Inflammatory macrophage treated with lipopolysaccharide for 4 hours (primary cell): ENCODE measurements at regions not wholly inside any gene's neighbourhood (a gene's known extent, or its start where the extent isn't known, plus 50 kb on each side); places are given as distances from the start of the nearest gene placed in this dataset.
A peak's percentile ranks its signal among the peaks of the same experiment; 100 is the strongest.
"Not testable (repeated sequence)": the region's sequence is repeated elsewhere in the genome, so short reads cannot be mapped to it uniquely, and the experiment has no call there.

ENCODE experiments used
- DNase-seq: peaks from one replicate; pipeline ENCODE4 v3.0.0-alpha.2; 2020

DNA sequence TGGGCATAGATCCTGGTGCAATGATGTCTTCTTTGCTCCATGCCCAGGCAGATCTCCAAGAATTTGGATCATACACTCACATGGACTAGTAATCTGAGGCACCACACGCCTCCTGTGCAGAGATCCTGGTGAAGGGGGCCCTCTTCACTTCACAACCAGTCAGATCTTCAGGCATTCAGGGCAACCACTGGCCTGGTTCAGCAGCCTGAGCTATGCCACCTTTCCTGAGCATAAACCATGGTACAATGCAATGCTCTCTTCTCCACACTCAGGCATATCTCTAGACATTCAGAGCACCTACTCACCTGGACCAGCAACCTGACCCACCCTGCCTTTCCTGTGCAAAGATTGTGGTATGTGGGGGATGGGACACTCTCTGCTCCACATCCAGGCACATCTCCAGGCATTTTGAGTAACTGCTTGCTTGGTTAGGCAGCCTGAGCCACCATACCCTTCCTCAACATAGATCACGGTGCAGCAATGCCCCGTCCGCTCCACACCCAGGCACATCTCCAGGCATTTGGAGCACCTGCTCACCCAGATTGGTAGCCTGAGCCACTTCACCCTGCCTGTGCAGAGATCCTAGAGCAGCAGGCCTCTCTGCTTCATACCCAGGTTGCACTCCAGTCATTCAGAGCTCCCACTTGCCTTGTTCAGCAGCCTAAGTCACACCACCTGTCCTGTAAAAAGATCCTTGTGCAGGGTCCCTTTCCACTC is 532.2 kb upstream of the STEAP1 start:
- no peak for DNase-seq

DNA sequence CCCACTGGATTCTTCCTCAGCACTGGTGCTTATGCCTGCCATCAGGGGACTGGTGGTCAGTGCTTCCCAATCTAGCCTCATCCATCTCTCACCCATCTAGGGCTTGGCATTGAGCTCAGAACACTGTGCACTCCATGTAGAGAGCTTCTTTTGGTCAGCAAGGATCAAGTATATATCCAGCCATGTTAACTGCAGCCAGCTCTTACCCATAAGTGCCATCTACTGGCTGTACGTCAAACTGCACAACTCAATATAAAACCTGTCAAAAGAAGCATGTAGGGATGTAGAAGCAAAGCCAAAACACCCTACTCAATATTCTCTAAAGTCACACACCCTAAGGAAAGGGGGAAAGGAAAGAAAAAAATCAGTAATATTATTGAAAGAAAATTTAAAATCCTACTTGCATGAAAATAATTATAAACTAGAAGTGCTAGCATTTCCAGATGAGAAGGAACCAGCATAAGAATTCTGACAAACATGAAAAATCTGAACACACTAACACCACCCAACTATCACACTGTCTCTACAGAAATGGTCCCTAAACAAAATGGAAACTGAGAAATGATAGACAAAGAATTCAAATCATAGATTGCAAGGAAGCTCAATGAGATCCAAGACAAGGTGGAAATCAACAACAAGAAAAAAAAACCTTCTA is 531.1 kb upstream of the STEAP1 start:
- DNase-seq = peak; percentile 26

DNA sequence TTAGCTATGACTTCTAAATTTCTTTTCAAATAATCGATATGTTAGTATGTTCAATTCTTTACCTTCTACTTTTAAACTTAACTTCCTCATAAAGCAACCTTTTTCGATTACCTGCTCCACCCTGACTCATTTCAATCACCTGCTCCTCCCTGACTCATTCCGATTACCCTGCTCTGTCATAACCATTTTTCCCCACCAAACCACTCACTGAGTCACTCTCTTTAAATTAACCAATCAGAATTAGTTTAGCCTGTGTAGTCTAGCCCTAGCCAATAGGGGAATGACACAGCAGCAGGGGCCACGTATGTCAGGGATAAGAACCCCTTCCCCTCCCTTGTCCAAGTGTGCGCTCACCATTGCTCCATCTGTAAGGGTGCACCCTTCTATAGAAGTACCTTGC is 530.1 kb upstream of the STEAP1 start:
- not testable (repeated sequence) for DNase-seq

DNA sequence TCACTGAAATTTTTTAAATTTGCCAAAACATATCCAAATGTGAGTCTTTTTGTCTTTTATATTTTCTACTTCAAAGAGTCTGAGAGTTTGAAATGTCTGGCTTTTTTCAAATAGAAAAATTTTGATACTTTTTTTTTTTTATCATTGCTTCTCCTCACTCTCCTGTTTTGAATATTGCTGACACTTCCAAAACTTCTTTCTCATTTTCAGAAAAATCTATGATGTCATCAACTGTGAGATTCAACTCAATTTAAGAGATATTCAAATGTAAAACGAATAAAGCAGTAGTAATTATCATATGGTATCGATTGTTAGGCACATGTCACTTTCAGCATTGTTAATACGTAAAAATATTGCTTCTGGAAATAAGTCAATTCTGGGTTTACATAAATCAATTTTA is 505.8 kb upstream of the STEAP1 start:
- no peak for DNase-seq

DNA sequence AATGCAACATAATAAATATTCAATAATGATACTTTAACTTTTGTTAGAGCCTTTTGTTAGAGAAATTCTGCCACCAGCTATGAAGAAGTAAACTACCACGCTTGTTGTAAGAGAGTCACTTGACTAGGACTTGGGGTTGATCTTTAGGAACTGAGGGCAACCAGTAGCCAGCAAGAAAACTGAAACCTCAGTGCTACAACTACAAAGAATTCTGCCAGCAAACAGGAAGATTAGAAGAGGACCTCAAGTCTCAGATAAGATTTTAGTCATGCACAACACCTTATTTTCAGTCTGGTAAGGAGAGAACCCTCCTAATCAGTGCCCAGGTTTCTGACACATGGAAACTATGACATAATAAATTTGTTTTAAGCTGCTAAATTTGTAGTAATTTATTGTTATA is 498.3 kb upstream of the STEAP1 start:
- DNase-seq = no peak

DNA sequence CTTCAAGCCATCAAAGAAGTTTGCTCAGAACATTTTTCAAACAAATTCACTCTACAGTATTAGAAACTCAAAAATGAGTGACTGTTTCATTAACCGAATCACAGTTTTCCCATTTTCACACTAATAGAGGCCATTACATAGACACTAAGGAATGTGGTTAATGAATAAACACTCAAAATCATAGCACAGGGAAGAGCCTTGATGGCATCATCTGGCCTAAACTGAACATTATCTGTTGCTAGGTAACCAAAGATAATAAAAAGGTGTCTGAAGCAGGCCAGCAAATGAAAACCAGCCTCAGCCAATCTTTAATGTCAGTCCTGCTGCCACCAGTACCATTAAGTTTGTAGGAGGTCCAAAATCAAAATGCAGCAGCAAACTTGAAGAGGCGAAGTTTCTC is 492.4 kb upstream of the STEAP1 start:
- DNase-seq = no peak

DNA sequence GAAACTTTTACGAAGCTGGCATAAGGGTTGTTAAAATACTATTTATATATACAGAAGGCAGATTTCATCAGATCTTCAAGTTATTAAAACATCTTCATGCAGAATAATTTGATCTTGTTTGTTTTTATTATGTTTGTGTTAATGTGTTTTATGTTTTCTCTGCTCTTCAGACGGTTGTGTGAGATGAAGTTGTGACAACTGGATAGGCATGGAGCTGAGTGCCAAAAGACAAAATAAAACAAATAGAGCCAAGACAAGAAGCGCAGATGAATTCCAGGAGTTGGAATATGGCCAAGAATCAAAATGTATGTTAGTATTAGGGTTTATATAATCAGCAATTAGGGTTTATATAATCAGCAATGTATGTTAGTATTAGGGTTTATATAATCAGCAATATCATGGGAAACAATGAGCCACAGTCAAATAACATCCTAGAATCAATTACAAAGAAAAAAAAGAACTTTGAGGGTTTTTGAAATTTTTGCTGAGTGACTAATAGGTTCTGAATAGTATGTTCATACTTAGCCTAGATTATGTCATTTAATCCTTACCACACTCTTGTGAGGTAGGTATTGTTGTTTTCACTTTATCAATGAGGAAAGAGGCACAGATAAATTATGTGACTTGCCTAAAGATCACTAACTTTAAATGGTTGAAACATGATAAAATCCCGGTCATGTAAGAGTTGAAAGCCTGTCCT is 488.0 kb upstream of the STEAP1 start:
- no peak for DNase-seq

DNA sequence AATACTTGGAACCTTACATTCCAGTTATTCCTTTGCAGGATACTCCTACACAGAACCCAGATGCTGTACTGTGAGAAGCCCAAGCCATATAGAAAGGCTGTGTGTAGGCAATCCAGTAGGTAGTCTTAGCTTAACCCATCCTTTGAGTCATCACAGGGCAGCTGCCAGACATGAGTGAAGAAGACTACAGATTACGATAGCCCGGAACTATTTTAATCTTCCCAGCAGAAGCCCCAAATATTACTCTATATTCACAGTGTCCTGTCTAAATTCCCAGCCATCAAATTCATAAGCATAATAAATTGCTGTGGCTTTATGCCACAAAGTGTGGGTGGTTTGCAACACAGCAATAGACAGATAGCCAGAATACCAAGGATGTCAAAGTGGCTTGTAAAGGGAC is 474.1 kb upstream of the STEAP1 start:
- no peak for DNase-seq

DNA sequence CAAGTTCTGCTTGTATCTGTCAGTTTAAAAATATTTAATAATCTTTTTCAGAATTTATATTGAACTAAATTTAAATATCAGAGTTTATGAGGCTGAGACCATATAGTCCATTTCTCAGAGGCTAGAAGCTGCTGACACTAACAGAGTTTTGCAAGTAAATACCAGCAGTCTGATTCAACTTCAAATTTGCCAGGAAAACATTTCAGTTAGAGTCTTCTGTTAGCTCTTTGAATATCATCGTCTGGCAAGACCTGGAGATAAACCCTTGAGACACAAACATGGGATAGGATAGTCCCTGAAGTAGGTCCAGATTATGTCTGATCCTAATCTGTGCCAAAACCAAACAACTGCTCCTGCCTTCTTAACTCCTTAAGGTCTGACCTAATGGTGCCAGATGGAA is 472.8 kb upstream of the STEAP1 start:
- no peak for DNase-seq

DNA sequence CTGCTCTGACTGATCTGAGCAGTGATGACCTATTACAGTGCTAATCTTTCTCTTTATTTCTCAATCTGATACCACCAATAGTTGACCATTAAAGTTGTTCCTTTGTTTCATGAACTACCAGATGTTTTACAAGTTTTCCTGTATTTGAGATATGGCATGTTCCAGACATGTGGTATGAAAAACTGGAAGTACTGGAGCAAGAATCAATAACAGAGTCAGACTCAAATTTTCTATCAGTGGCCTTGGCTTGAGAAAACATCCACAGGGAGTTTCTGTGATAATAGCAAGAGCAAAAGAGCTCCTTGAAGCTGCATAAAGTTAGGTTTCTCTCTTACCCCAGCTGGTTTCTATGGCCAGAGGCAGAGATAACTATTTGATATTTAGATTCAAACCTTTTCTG is 469.0 kb upstream of the STEAP1 start:
- no peak for DNase-seq

DNA sequence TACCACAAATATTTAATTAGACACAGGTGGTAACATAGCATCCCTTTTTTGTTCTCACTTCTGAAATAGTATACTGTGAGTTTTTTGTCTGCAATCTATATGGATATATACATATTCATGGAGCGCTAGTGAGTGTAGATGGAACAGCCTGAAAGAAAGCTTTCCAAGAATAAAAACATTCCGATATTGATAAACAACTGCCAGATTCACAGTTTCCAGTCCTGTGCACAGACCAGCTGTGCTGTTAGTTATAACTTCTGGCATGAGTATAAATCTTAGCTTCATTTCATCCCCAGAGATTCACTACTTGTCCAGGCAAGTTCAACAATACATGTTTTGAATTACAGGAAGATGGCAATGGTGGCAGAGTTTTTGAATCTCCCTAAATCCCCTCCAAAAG is 467.1 kb upstream of the STEAP1 start:
- DNase-seq = no peak

DNA sequence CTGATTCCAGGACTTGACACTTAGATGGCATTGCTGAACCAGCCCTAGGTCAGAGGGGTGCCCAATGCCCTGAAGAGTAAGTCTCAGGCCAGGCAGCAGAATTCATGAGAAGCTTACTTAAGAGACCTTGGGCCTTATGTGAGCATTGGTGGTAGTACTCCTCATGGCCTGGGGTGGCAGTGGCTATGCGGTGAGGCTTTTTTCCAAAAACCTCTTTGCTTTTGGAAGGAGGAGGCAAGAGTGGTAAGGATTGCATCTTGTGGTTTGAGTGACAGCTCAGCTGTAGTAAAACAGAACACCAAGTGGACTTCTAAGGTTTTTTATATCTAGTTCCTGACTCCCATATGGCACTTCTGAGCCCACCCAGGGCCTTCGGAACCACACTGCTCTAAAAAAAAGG is 459.0 kb upstream of the STEAP1 start:
- DNase-seq = no peak

DNA sequence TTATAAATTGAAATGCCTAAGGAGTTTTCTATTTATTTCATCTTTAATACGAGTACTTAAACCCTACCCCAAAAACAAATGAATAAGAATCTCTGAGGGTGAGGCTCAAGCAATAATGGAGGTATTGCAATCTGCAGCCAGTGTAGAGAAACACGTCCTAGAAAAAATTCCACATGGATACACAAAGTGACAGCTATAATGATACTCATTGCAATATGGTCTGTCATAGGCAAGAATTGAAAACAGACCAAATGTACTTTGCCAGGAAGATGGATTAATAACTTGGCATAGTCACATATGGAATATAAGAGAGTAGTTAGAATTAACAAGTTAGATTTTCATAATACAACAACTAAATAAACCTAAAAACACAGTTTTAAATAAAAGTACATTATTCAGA is 440.1 kb upstream of the STEAP1 start:
- no peak for DNase-seq

DNA sequence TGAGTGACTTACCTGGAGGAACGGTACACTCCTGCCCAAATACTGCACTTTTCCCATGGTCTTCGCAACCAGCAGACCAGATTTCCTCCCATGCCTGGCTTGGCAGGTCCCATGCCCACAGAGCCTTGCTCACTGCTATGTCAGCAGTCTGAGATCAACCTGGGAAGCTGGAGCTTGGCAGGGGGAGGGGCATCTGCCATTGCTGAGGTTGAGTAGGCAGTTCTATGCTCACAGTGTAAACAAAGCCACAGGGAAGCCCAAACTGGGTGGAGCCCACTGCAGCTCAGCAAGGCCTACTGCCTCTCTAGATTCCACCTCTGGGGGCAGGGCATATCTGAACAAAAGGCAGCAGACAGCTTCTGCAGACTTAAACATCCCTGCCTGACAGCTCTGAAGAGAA is 435.3 kb upstream of the STEAP1 start:
- not testable (repeated sequence) for DNase-seq

DNA sequence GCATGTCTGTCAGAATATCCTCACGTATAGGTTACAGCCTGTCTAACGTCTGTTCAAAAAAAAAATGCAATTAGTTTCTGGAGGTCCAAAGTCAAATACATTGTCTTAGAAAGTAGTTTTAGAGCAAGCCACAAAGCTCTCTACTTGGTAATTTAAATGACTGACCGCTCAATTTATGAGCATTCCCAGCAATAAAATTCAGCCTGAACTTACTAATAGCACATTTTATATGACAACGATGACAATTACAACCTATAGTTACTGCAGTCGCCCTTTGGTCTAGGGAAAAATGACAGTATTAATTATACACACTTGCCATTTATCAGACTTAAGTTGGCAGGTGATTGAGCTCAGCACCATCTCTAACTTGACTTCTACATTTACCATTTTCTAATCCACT is 425.8 kb upstream of the STEAP1 start:
- no peak for DNase-seq

DNA sequence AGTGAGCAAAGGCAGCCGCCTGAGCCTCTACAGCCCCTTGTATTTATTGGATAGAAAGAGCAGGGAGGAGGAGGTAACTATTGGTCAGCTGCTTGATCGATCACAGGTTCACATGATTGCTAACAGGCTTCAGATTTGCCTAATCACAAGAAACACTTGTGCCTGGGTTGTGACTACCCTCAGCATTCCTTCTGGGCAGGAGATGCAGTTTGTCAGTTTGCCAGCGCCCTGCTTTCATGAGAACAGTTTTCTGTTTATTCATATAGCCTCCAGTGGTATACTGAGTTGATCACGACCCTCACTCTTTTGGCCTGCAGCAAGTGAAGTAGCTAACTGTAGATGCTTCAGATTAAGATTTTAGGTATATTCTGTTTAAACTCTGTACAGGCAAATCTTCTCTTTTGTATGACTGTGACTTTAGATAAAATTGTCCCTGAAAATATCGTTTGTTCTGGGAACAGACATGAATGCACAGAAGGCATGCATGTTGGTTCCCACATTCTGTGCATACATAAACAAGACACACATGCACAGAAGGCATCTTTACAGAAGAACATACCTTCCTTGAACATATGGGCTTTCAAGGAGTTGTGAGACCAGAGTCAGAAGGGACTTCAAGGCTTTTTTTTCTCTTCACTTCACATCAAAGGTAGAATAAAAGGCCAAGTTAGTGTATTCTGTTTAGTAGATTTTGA is 422.4 kb upstream of the STEAP1 start:
- no peak for DNase-seq

DNA sequence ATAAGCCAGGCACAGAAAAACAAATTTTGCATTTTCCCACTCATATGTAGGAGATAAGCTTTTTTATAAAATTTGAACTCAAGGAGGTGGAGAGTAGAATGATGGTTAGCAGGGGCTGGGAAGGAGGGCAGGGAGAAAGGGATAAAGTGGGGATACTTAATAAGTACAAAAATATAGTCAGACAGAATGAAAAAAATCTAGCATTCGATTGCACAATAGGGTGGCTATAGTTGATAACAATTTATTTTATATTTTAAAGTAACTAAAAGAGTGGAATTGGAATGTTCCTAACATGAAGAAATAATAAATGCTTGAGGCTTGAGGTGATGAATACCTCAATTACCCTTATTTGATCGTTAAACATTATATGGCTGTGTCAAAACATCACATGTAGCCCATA is 415.7 kb upstream of the STEAP1 start:
- no peak for DNase-seq

DNA sequence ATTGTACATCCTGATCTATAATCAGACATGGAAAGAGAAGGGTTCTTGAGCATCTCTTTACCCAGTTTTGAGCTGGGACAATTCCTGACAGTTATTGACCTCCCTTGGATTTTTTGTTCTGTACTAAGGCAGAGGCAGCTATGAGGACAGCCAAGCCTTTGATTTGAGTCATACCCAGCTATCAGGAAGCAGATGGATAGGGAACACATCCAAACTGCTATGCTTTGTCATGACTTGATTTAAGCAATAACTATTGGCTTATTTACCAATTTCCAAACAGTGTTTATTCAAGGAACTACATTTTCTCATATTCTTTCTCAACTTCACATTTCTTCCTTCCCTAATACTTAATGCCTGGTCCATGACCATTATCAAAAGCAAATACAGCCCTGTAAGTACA is 396.4 kb upstream of the STEAP1 start:
- DNase-seq = no peak

DNA sequence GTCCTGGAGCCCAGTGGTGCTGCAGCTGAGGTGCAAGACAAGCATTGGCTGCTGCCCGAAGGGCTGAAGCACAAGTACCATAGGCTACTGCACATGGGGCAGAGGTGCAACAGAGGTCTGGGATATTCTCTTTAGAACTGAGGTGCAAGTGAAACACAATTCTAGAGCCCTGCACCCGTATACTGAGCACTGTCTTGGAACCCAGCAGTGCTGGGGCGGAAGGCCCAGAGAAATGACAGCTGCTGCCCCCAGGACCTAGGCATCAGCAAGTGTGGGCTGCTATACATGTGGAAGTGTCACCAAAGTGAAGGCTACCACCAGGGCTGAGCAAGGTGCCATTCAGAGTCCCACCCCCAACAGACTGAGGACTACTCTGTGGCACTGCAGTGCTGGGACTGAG is 393.6 kb upstream of the STEAP1 start:
- DNase-seq = no peak

DNA sequence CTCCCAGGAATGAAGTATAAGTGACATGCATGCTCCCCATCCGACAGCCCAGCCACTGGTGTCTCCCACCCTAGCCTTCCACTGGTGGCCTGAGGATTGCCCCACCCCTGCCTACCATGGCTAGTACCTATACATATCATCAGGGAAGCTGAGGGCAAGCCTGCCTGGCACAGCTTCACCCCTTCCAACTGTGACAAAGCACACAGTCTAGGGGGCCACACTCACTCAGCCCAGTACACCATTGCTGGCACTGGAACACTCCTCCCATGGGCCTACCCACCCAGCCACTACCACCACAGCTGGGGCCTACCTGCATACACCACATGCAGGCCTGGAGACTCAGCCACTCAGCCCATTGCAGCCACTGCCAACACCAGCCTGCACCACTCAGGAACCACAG is 393.1 kb upstream of the STEAP1 start:
- no peak for DNase-seq

DNA sequence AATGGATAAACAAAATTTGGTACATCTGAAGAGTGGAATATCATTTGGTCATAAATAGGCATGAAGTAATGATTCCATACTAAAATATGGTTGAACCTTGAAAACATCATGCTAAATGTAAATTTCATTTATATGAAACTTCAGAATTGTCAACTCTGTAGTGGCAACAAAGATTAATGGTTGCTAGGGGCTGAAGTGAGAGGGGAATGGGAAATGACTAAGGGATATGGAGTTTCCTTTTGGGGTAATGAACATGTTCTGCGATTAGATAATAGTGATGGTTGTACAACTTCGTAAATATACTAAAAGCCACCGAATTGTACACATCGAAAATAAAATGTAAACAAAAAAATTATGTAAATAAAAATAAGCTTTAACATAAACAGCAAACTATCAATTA is 384.1 kb upstream of the STEAP1 start:
- DNase-seq = no peak

DNA sequence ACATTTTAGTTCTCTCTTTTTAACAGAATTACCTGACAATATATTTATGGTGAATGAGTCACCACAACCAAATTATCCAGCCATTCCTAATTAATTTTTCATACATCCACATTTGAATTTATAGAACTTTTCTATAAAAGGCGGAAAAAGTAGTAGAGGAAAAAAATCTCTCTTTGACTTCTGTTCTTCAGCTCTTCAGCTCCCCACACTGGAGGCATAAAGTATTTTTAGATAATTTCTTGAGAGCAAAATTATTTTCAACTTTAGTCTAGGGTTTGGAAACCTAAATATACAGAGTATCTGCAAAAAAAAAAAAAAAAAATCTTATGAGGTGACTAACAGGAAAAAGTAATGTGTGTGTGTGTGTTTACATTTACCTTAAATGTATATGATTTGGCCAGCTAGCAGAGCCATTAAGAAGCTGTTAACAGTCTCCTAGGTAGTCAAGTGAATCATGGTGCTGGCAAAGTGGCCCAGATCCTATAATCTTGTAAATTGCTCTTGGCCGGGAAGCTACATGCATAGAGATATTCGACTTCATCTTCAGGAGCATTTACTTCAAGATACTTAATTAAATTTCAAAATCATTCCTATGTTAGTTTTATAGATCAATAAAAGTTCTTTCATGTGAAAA is 383.1 kb upstream of the STEAP1 start:
- no peak for DNase-seq

DNA sequence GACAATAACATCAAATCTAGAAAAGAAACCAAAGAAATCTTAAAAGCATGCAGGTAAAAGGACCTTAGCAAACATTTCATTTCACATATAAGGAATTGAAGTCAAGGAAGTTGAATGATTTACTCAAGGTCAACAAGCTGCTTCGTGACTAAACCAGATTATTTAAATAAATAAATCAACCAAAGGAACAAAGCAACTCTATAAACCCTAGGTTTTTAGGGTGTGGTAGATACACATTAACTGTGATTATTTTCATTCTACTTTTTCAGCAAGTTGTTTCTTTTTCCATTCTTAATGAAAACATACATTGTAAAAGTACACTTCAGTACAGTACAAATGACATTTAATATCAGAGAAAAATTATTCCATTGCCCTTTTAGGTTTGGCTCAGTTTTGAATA is 382.0 kb upstream of the STEAP1 start:
- DNase-seq = no peak
